GM20000 (cell line): ENCODE measurements at regions not wholly inside any gene's neighbourhood (a gene's known extent, or its start where the extent isn't known, plus 50 kb on each side); places are given as distances from the start of the nearest gene placed in this dataset.
"Not testable (repeated sequence)": the region's sequence is repeated elsewhere in the genome, so short reads cannot be mapped to it uniquely, and the experiment has no call there.

ENCODE experiments used
- DNase-seq: peaks from one replicate; pipeline ENCODE4 v3.0.0; 2012; ENCODE audit warnings: low spot score
- CTCF ChIP-seq: IDR thresholded peaks from 2 replicates; pipeline ENCODE4 v1.5.1; 2012; ENCODE audit warnings: mild to moderate bottlenecking, control low read depth; ENCODE audit errors: extremely low read depth, missing control alignments

GRCh38 chr12:43233861-43234260, 318.1 kb downstream of the ADAMTS20 start:
- no peak for DNase-seq
- no peak for TF ChIP-seq CTCF

GRCh38 chr12:43226151-43226550, 325.9 kb downstream of the ADAMTS20 start:
- no peak for TF ChIP-seq CTCF

GRCh38 chr12:43224190-43224805, 327.7 kb downstream of the ADAMTS20 start:
- DNase-seq, result not testable (repeated sequence)

More at GRCh38 chr12:43226151-43226550, 325.9 kb downstream of the ADAMTS20 start:
- DNase-seq, result no peak

- DNase-seq, result no peak
- TF ChIP-seq CTCF, result no peak
Observed at GRCh38 chr12:43222796-43223195, 329.2 kb downstream of the ADAMTS20 start.

GRCh38 chr12:43221216-43221615, 330.8 kb downstream of the ADAMTS20 start:
- DNase-seq, result no peak
- no peak for TF ChIP-seq CTCF

- TF ChIP-seq CTCF, result no peak
- DNase-seq, result no peak
Observed at GRCh38 chr12:43216490-43216889, 335.5 kb downstream of the ADAMTS20 start.

GRCh38 chr12:43214166-43214565, 337.8 kb downstream of the ADAMTS20 start:
- DNase-seq, result no peak
- no peak for TF ChIP-seq CTCF

GRCh38 chr12:43213608-43214007, 338.4 kb downstream of the ADAMTS20 start:
- DNase-seq, result no peak
- no peak for TF ChIP-seq CTCF
